Cardiac fibroblast (primary cell): ENCODE measurements at regions not wholly inside any gene's neighbourhood (a gene's known extent, or its start where the extent isn't known, plus 50 kb on each side); places are given as distances from the start of the nearest gene placed in this dataset.
A peak's percentile ranks its signal among the peaks of the same experiment; 100 is the strongest.
"Not testable (repeated sequence)": the region's sequence is repeated elsewhere in the genome, so short reads cannot be mapped to it uniquely, and the experiment has no call there.

Experiments
- DNase-seq, 2 donors: peaks; one replicate each; pipeline versions ENCODE4 v3.0.0 to v3.0.0-alpha.2; 2010; ENCODE audit warnings: low read depth in 2 of 2
- H3K4me3 ChIP-seq, 2 donors: replicated peaks in 1 of 2; 1 replicate in 1 of 2; 2 replicates in 1 of 2; pipeline ENCODE4 v1.5.1; 2011; ENCODE audit warnings: low read depth in 2 of 2, low read length in 2 of 2, mild to moderate bottlenecking in 2 of 2, moderate library complexity in 1 of 2
- TF ChIP-seq, protein P1 (sequence below): IDR thresholded peaks from one replicate; pipeline ENCODE4 v1.5.1; 2011; ENCODE audit warnings: low read depth, mild to moderate bottlenecking, low read length, inconsistent platforms

DNA sequence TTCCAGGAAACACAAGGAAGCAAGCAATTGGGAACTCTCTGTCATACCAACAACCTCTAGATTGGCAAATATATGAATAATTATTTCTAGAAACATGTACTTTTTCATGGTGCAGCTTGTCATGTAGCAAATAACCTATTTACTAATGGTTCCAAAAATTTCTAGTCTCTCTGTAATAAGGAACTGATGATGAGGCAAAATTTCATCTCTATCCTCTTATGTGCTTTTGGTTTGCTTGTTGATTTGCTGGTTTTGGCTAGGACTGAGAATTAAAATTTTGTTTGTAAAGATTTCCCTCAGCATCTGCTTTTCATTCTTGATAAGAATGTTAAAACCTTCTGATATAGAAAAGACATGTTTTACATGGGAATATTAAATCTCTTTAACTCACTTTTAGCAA, 123.2 kb upstream of the UFM1 start:
- DNase-seq: no peak
- TF ChIP-seq, protein P1, sequence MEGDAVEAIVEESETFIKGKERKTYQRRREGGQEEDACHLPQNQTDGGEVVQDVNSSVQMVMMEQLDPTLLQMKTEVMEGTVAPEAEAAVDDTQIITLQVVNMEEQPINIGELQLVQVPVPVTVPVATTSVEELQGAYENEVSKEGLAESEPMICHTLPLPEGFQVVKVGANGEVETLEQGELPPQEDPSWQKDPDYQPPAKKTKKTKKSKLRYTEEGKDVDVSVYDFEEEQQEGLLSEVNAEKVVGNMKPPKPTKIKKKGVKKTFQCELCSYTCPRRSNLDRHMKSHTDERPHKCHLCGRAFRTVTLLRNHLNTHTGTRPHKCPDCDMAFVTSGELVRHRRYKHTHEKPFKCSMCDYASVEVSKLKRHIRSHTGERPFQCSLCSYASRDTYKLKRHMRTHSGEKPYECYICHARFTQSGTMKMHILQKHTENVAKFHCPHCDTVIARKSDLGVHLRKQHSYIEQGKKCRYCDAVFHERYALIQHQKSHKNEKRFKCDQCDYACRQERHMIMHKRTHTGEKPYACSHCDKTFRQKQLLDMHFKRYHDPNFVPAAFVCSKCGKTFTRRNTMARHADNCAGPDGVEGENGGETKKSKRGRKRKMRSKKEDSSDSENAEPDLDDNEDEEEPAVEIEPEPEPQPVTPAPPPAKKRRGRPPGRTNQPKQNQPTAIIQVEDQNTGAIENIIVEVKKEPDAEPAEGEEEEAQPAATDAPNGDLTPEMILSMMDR: no peak
- no peak overlapping the region for H3K4me3 ChIP-seq

DNA sequence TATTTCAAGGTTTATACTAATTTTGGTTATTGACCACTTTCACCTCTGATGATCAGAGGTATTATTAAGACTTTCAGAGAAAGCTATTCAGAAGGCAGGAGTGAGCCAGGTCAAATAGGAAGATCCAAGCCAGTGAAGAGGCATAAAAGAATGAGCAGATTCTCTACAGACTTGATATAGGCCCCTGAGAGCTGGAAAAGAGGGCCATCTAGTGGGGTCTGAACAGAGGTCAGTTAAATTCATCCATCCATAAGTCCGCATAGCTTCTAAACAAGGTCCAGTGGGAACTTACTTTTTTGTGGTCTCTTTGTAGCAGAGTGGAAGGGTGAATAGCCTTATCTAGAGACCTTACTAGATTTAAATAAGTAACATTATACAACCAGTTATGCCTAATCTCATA, 126.6 kb upstream of the UFM1 start:
- DNase-seq: peak; percentile 59 to 64
- H3K4me3 ChIP-seq: no peak overlapping the region
- TF ChIP-seq, protein P1: peak; percentile 33

DNA sequence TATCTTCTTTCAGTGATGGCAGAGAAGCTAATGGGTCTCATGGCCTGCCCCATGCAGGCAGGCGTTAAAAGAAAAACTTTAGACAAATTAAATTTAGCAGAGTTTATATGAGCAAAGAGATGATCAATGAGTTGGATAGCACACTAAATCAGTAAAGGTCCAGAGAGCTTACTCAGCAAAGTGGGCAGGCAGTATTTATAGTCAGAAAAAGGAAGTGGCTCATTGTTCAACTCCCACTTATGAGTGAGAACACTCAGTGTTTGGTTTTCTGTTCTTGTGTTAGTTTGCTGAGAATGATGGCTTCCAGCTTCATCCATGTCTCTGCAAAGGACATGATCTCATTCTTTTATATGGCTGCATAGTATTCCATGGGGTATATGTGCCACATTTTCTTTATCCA, 128.5 kb upstream of the UFM1 start:
- not testable (repeated sequence) for DNase-seq

DNA sequence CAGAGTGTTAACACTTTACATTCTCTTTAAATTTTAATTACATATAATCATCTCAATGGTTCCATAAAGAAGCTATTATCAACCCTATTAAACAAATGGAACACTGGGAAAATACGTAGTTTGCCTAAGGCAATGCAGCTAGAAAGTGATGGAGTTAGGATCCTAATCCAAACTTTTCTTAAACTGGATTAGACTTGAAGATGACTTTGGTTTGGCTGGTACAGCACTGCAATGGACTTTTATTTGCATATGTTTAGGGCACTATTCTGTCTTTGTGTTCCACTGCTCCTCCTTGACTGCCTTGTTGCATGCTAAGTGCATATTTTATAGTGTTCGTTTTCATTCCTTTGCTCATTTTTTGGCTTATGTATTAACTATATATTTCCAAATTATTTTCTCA, 133.5 kb upstream of the UFM1 start:
- DNase-seq: no peak
- TF ChIP-seq, protein P1: no peak
- no peak overlapping the region for H3K4me3 ChIP-seq

More for the DNA sequence above, 128.5 kb upstream of the UFM1 start:
- H3K4me3 ChIP-seq: not testable (repeated sequence)

DNA sequence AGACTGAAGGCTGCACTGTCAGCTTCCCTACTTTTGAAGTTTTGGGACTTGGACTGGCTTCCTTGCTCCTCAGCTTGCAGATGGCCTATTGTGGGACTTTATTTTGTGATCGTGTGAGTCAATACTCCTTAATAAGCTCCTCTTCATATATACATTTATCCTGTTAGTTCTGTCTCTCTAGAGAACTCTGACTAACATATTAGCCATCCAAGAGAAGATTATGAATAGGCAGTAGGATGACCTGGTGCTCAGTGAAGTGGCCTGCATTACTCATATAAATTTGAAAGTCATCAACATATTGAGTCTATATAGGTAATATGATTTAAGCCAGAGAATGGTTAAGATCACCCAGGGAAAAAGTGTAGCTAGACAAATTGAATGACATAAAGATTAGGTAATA, 136.3 kb upstream of the UFM1 start:
- DNase-seq: peak; percentile 7 to 86
- TF ChIP-seq, protein P1: no peak
- no peak overlapping the region for H3K4me3 ChIP-seq

DNA sequence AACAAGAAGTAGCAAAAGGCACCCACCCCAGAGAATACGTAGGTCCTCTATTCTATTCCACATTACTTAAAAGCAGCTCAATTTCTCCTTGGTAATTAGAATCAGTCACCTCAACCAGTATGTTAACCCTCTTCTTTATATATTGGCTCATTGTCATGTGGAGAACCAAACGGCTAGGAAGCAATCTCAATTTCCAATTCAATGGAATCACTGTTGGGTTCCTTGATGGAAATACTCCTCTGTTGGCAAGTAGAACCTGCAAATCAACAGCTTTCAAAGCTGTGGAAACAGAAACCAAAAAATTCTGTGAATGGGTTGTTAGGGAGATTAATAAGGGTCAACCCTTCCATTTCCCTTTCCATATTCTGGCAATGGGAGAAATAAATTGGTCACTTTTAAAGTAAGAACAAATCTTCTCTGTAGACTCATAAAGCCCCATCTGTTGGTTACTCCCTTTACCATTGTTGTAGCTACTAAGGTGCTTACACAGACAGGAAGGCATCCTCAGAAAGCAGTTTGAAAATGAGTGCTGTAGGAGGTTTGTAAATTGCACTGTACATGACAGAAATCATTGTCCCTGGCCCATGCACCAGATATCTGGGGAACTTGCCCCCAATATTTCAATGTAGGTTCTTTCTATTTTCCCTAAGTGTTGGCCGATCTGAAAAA, 138.6 kb upstream of the UFM1 start:
- DNase-seq: no peak
- TF ChIP-seq, protein P1: no peak

DNA sequence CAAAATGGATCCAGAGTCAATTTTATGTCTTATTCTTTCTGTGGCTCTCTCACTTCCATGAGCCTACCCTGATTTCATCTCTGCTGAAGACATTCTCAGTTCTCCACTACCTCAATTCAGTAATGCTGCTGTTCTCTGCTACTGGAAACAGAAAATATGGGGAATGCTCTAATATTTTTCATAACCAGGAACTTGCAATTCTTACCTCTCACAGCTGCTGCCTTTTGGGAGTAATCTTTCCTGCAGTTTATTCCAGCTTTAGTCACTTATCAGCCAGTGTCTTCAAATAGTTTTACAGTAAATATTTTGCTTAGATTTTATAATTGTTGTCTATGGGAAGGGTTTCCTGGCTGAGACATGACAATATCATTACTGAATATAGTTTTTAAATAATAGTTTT, 145.1 kb upstream of the UFM1 start:
- TF ChIP-seq, protein P1: no peak

More for the DNA sequence above, 138.6 kb upstream of the UFM1 start:
- no peak overlapping the region for H3K4me3 ChIP-seq

More for the DNA sequence above, 145.1 kb upstream of the UFM1 start:
- no peak overlapping the region for H3K4me3 ChIP-seq
- DNase-seq: no peak
